Mesendoderm (in vitro differentiated cells): ENCODE measurements at regions not wholly inside any gene's neighbourhood (a gene's known extent, or its start where the extent isn't known, plus 50 kb on each side); places are given as distances from the start of the nearest gene placed in this dataset.
"Not testable (repeated sequence)": the region's sequence is repeated elsewhere in the genome, so short reads cannot be mapped to it uniquely, and the experiment has no call there.

ENCODE experiments used
- DNase-seq: peaks from one replicate; pipeline ENCODE4 v3.0.0; 2013
- H2AK5ac ChIP-seq: 2 replicates; pipeline ENCODE4 v1.6.1; 2013; ENCODE audit warnings: low read length, inconsistent platforms
- H2BK120ac ChIP-seq: 2 replicates; pipeline ENCODE4 v1.6.1; 2013; ENCODE audit warnings: low read depth, mild to moderate bottlenecking, low read length, moderate library complexity, mixed read lengths
- H2BK15ac ChIP-seq: replicated peaks from 2 replicates; pipeline ENCODE4 v1.6.1; 2013; ENCODE audit warnings: low read depth, mild to moderate bottlenecking, moderate library complexity
- H2BK5ac ChIP-seq: 2 replicates; pipeline ENCODE4 v1.6.1; 2013; ENCODE audit warnings: low read length, inconsistent platforms
- H3K18ac ChIP-seq: 2 replicates; pipeline ENCODE4 v1.6.1; 2013; ENCODE audit warnings: mild to moderate bottlenecking, low read length, mixed read lengths
- H3K23ac ChIP-seq: one replicate; pipeline ENCODE4 v1.6.1; 2013; ENCODE audit warnings: low read length
- H3K27ac ChIP-seq: 2 replicates; pipeline ENCODE4 v1.5.1; 2013; ENCODE audit warnings: low read depth, mild to moderate bottlenecking, inconsistent platforms, low read length, moderate library complexity
- H3K27me3 ChIP-seq: 2 replicates; pipeline ENCODE4 v1.6.1; 2013; ENCODE audit warnings: low read length, control low read depth, mild to moderate bottlenecking, inconsistent platforms; ENCODE audit not compliant: insufficient read depth, poor library complexity
- H3K36me3 ChIP-seq: 2 replicates; pipeline ENCODE4 v1.6.1; 2013; ENCODE audit warnings: low read length, inconsistent platforms; ENCODE audit not compliant: control insufficient read depth, insufficient read depth
- H3K4ac ChIP-seq: one replicate; pipeline ENCODE4 v1.6.1; 2013; ENCODE audit warnings: low read depth, mild to moderate bottlenecking, low read length, moderate library complexity
- H3K4me1 ChIP-seq: 2 replicates; pipeline ENCODE4 v1.6.1; 2013; ENCODE audit warnings: low read depth, low read length, inconsistent platforms; ENCODE audit not compliant: control insufficient read depth
- H3K4me2 ChIP-seq: 2 replicates; pipeline ENCODE4 v1.6.1; 2013; ENCODE audit warnings: low read length
- H3K4me3 ChIP-seq: 2 replicates; pipeline ENCODE4 v1.5.1; 2013; ENCODE audit warnings: mild to moderate bottlenecking, low read length
- H3K56ac ChIP-seq: one replicate; pipeline ENCODE4 v1.6.1; 2013; ENCODE audit warnings: low read length
- H3K79me1 ChIP-seq: 2 replicates; pipeline ENCODE4 v1.6.1; 2013; ENCODE audit warnings: low read length, inconsistent platforms
- H3K79me2 ChIP-seq: 2 replicates; pipeline ENCODE4 v1.6.1; 2013; ENCODE audit warnings: mild to moderate bottlenecking, low read length; ENCODE audit not compliant: control insufficient read depth, insufficient read depth
- H3K9ac ChIP-seq: 2 replicates; pipeline ENCODE4 v1.6.1; 2013; ENCODE audit warnings: low read length, inconsistent platforms
- H4K5ac ChIP-seq: one replicate; pipeline ENCODE4 v1.6.1; 2013; ENCODE audit warnings: low read length
- H4K8ac ChIP-seq: one replicate; pipeline ENCODE4 v1.6.1; 2013; ENCODE audit warnings: low read depth, mild to moderate bottlenecking, control low read depth, low read length, moderate library complexity
- WGBS: extraction: QIAGEN DNeasy Blood & Tissue Kit; methylation state at CpG from one replicate; pipeline ENCODE4 v1.1.7; 2013; ENCODE audit warnings: low lambda C conversion rate, missing lambda C conversion rate; ENCODE audit not compliant: insufficient coverage; ENCODE audit errors: extremely low coverage; 5-methylcytosine and 5-hydroxymethylcytosine counted together

- Histone ChIP-seq H2BK5ac (no peak overlapping the region), H3K56ac (no peak overlapping the region), H3K79me2 (no peaks in the 10 kb centered on the region), H3K18ac (no peak overlapping the region), H3K4me2 (no peak overlapping the region), H2BK120ac (no peak overlapping the region), H3K27ac (no peak overlapping the region), H2AK5ac (no peak overlapping the region), H2BK15ac (no peak overlapping the region), H3K4me1 (no peaks in the 10 kb centered on the region), H3K4ac (no peak overlapping the region), H3K27me3 (no peaks in the 10 kb centered on the region), H3K36me3 (no peaks in the 10 kb centered on the region), H3K9ac (no peak overlapping the region), H3K79me1 (no peaks in the 10 kb centered on the region), H3K23ac (no peak overlapping the region), H4K8ac (no peak overlapping the region), H4K5ac (no peak overlapping the region), H3K4me3 (no peak overlapping the region)
- WGBS, result no CpG with 5 or more reads among the region's 1 CpG
- no peak for DNase-seq
Measured at GRCh38 chr5:87141544-87141943, 126.1 kb upstream of the RASA1 start.

GRCh38 chr5:87145853-87146252 lies 121.8 kb upstream of the RASA1 start:
- not testable (repeated sequence) for H3K27me3 ChIP-seq, H2BK5ac ChIP-seq, H3K27ac ChIP-seq, H3K4me2 ChIP-seq, H3K4me3 ChIP-seq, H3K23ac ChIP-seq, H3K9ac ChIP-seq, H3K56ac ChIP-seq, H3K79me1 ChIP-seq, H4K5ac ChIP-seq, H2BK15ac ChIP-seq, H4K8ac ChIP-seq, H3K36me3 ChIP-seq, H3K79me2 ChIP-seq, H3K4me1 ChIP-seq, H3K18ac ChIP-seq, H3K4ac ChIP-seq, H2AK5ac ChIP-seq, H2BK120ac ChIP-seq
- DNase-seq, result peak; percentile 8
- no CpG with 5 or more reads among the region's 1 CpG for WGBS

DNA sequence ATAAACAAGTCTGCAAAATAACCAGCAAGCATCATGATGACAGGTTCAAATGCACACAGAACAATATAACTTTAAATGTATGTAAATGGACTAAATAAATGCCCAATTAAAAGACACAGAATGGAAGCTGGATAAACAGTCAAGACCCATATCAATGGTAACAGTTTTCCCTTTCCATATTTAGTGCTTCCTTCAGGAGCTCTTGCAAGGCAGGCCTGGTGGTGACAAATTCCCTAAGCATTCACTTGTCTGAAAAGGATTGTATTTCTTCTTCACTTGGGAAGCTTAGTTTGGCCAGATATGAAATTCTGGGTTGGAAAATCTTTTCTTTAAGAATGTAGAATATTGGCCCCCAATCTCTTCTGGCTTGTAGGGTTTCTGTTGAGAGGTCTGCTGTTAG lies 120.2 kb upstream of the RASA1 start:
- Histone ChIP-seq H2BK120ac (no peak overlapping the region), H3K9ac (no peak overlapping the region), H4K8ac (no peak overlapping the region), H2AK5ac (no peak overlapping the region), H3K23ac (no peak overlapping the region), H3K18ac (no peak overlapping the region), H4K5ac (no peak overlapping the region), H2BK15ac (no peak overlapping the region), H3K4ac (no peak overlapping the region), H3K79me1 (no peaks in the 10 kb centered on the region), H3K36me3 (no peaks in the 10 kb centered on the region), H3K27ac (no peak overlapping the region), H2BK5ac (no peak overlapping the region), H3K4me3 (no peak overlapping the region), H3K27me3 (no peaks in the 10 kb centered on the region), H3K79me2 (no peaks in the 10 kb centered on the region), H3K56ac (no peak overlapping the region), H3K4me2 (no peak overlapping the region), H3K4me1 (no peaks in the 10 kb centered on the region)
- DNase-seq, result no peak

DNA sequence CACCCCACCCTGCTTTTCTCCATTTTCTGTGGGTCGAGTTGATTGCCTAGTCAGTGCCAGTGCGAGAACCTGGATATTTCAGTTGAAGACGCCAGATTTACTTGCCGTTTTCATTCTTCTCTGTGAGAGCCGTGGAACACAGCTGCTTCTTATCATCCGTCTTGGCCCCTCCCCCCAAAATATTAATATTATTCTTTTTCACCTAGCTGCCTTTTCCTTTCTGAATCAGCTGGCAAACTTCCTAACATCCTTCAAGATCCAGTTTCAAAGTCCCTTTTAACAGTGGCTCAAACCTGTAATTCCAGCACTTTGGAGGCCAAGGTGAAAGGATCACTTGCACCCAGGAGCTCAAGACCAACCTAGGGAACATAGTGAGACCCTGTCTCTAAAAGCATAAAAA lies 117.1 kb upstream of the RASA1 start:
- no peaks in the 10 kb centered on the region for H3K4me1 ChIP-seq
- no peak overlapping the region for H2BK15ac ChIP-seq
- H4K8ac ChIP-seq, result no peak overlapping the region
- no peak overlapping the region for H3K4me2 ChIP-seq
- H3K79me1 ChIP-seq, result no peaks in the 10 kb centered on the region
- H2BK120ac ChIP-seq, result no peak overlapping the region
- H3K27me3 ChIP-seq, result no peaks in the 10 kb centered on the region
- H3K18ac ChIP-seq, result no peak overlapping the region
- no peak overlapping the region for H3K4ac ChIP-seq
- H2BK5ac ChIP-seq, result no peak overlapping the region
- H2AK5ac ChIP-seq, result no peak overlapping the region
- DNase-seq, result no peak
- no peak overlapping the region for H3K27ac ChIP-seq
- no peak overlapping the region for H3K23ac ChIP-seq
- H3K79me2 ChIP-seq, result no peaks in the 10 kb centered on the region
- no peak overlapping the region for H3K4me3 ChIP-seq
- no peaks in the 10 kb centered on the region for H3K36me3 ChIP-seq
- H3K56ac ChIP-seq, result no peak overlapping the region
- WGBS, result no CpG with 5 or more reads among the region's 6 CpGs
- H4K5ac ChIP-seq, result no peak overlapping the region
- H3K9ac ChIP-seq, result no peak overlapping the region

DNA sequence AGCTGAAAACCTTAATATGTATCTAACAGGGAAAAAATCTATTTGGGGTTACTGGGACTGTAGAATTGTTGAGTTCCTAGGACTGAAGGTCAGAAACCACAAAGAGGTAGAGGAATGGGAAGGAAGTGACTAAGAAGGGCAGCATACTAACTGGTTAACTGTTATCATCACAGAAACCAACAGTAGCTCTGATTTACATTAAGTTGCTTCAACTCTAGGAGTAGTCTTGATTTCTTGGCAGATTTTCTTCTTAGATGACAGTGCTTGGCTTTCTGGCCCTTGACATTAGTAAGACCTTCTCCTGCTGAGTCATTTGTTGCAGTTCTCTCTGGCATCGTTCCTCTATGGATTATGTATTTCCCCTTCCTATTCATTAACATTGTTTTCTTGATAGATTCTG lies 116.1 kb upstream of the RASA1 start:
- no peak overlapping the region for H2AK5ac ChIP-seq
- no peak overlapping the region for H3K4me3 ChIP-seq
- no peak overlapping the region for H2BK5ac ChIP-seq
- no peak overlapping the region for H3K4ac ChIP-seq
- H3K36me3 ChIP-seq, result no peaks in the 10 kb centered on the region
- H2BK120ac ChIP-seq, result no peak overlapping the region
- no peak overlapping the region for H4K8ac ChIP-seq
- H3K23ac ChIP-seq, result no peak overlapping the region
- no peaks in the 10 kb centered on the region for H3K79me1 ChIP-seq
- DNase-seq, result no peak
- H3K56ac ChIP-seq, result no peak overlapping the region
- H3K4me1 ChIP-seq, result no peaks in the 10 kb centered on the region
- H4K5ac ChIP-seq, result no peak overlapping the region
- no peak overlapping the region for H3K9ac ChIP-seq
- no peaks in the 10 kb centered on the region for H3K79me2 ChIP-seq
- WGBS, result no CpG with 5 or more reads among the region's 1 CpG
- no peak overlapping the region for H2BK15ac ChIP-seq
- no peak overlapping the region for H3K18ac ChIP-seq
- no peak overlapping the region for H3K27ac ChIP-seq
- H3K4me2 ChIP-seq, result no peak overlapping the region
- H3K27me3 ChIP-seq, result no peaks in the 10 kb centered on the region

- H3K4me1 ChIP-seq, result no peaks in the 10 kb centered on the region
- DNase-seq, result no peak
- H2BK120ac ChIP-seq, result no peak overlapping the region
- H3K18ac ChIP-seq, result no peak overlapping the region
- no peak overlapping the region for H3K4ac ChIP-seq
- no peak overlapping the region for H3K4me3 ChIP-seq
- H3K23ac ChIP-seq, result no peak overlapping the region
- H3K27ac ChIP-seq, result no peak overlapping the region
- H4K5ac ChIP-seq, result no peak overlapping the region
- no peak overlapping the region for H2BK5ac ChIP-seq
- WGBS, result no CpG with 5 or more reads among the region's 1 CpG
- H3K36me3 ChIP-seq, result no peaks in the 10 kb centered on the region
- no peak overlapping the region for H2AK5ac ChIP-seq
- no peaks in the 10 kb centered on the region for H3K79me1 ChIP-seq
- H3K79me2 ChIP-seq, result no peaks in the 10 kb centered on the region
- H3K56ac ChIP-seq, result no peak overlapping the region
- no peak overlapping the region for H3K9ac ChIP-seq
- no peaks in the 10 kb centered on the region for H3K27me3 ChIP-seq
- no peak overlapping the region for H3K4me2 ChIP-seq
- no peak overlapping the region for H4K8ac ChIP-seq
- H2BK15ac ChIP-seq, result no peak overlapping the region
Measured at GRCh38 chr5:87152886-87153285, 114.8 kb upstream of the RASA1 start.
